Astrocyte of the cerebellum (primary cell): ENCODE measurements at regions not wholly inside any gene's neighbourhood (a gene's known extent, or its start where the extent isn't known, plus 50 kb on each side); places are given as distances from the start of the nearest gene placed in this dataset.

Experiments used
- DNase-seq: peaks from one replicate; pipeline ENCODE4 v3.0.0-alpha.2; 2011; ENCODE audit warnings: low read depth
- H3K4me3 ChIP-seq: 2 replicates; pipeline ENCODE4 v1.5.1; 2011; ENCODE audit warnings: mild to moderate bottlenecking, low read depth, low read length, moderate library complexity
- in situ Hi-C: cut with HindIII; loops from 2 replicates; pipeline ENCODE4 v1.10.0; 2017; ENCODE audit warnings: low sequenced_read_pairs
- TF ChIP-seq, protein P1 (sequence below): IDR thresholded peaks from 2 replicates; pipeline ENCODE4 v1.5.1; 2012; ENCODE audit warnings: low read length, low read depth, moderate library complexity, mild to moderate bottlenecking; ENCODE audit errors: missing control alignments

- DNase-seq, result no peak
- TF ChIP-seq, protein P1, sequence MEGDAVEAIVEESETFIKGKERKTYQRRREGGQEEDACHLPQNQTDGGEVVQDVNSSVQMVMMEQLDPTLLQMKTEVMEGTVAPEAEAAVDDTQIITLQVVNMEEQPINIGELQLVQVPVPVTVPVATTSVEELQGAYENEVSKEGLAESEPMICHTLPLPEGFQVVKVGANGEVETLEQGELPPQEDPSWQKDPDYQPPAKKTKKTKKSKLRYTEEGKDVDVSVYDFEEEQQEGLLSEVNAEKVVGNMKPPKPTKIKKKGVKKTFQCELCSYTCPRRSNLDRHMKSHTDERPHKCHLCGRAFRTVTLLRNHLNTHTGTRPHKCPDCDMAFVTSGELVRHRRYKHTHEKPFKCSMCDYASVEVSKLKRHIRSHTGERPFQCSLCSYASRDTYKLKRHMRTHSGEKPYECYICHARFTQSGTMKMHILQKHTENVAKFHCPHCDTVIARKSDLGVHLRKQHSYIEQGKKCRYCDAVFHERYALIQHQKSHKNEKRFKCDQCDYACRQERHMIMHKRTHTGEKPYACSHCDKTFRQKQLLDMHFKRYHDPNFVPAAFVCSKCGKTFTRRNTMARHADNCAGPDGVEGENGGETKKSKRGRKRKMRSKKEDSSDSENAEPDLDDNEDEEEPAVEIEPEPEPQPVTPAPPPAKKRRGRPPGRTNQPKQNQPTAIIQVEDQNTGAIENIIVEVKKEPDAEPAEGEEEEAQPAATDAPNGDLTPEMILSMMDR, result no peak
- no peak overlapping the region for H3K4me3 ChIP-seq
- in situ Hi-C loops, result loop anchor here (25.0 kb wide), 1 partner anchor 313 kb away; no protein-coding TSS in a partner anchor
These were observed 122.4 kb upstream of the ZNF236 start for GRCh38 chr18:76699923-76700322.

DNA sequence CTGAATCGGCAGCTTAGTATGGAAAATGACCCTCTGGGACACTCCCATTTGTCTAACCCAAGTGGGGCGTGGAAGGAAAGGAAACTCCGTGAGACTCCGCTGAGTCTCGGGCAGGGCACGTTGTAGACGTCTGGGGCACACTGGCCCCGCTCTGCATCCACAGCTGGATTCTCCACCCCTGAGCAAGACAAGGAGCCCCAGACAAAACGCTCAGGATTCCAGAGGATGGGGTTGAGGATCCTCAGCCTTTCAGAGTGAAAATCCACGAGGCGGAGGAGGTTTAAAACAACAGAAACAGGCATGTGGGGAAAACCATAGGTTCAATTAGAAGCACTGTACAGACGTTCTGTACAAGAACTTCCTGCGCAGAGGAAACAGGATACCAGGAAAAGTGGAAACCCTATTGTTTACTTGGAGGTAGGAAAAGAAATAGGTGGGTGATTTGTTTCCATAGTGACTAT lies 124.9 kb upstream of the ZNF236 start:
- peak overlapping the region; percentile 21 for H3K4me3 ChIP-seq
- in situ Hi-C loops, result loop anchor here (25.0 kb wide), 1 partner anchor 310 kb away; no protein-coding TSS in a partner anchor
- DNase-seq, result no peak

GRCh38 chr18:76691800-76692199 lies 130.6 kb upstream of the ZNF236 start:
- TF ChIP-seq, protein P1, result no peak
- in situ Hi-C loops, result loop anchor here (25.0 kb wide), 1 partner anchor 304 kb away; no protein-coding TSS in a partner anchor

More for the DNA sequence above, 124.9 kb upstream of the ZNF236 start:
- TF ChIP-seq, protein P1, result no peak

DNA sequence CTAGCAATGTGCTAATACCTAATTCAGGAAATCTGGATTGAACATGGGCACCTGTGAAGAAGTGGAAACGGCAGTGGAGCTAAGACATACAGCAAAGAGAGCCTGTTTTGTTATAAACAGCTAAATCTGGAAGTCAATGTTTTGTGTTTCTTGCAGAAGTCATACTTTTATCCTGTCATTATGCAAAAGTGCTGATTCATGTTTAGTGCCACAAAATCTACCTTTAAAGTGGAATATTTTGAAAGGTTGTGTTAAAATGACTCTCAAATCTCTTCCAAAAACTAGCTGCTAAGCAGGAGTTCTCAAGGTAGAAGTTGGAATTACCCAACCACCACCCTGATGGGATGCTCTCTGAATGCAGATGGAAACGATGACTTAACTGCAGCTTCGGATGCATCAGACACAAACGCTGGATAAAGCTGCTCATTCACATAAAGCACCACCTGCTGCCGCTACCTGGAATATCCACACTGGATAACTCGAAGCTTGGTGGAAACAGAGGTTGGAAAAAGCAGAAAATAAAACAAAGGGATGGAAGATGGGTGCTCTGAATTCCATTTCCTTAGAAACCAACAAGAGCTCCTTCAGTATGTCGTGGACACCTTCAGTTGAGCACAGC lies 132.6 kb upstream of the ZNF236 start:
- in situ Hi-C loops, result loop anchor here (25.0 kb wide), 1 partner anchor 302 kb away; no protein-coding TSS in a partner anchor
- no peak for DNase-seq
- no peak overlapping the region for H3K4me3 ChIP-seq
- TF ChIP-seq, protein P1, result no peak

More at GRCh38 chr18:76691800-76692199, 130.6 kb upstream of the ZNF236 start:
- no peak for DNase-seq
- no peak overlapping the region for H3K4me3 ChIP-seq

DNA sequence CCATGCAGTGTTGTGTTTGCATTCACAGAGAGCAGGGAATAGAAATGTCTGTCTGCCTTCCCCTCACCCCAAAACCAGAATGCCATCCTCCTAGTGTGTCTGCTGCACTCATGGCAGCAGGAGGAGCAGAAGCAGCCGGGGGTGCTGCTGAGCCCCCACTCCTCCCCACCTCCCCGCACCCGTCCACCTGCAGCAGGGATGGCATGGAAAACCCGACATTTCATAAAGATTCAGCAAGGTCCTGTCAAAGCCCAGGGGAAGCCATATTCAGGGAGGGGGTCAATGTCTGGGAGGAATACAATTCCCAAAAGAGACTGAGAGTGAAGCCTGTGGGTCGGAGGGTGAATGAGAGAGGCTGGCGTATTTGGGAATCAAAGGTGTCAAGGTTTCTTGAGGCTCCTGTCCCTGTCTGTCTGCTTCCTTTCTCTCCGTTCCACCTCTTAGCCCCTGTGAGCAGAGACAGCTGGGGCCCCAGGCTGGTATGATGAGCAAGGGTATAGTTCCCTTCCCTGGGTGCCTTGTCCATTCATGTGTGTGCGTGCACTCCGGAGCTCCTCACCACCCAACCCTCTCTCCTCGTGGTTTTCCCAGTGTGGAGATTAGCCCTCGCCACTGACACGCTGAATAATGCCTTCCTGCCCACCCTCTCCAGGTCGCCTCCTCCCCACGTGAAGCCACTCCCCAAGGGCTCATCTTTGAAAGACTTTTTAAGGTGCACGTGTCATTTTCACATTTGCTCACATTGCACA lies 133.5 kb upstream of the ZNF236 start:
- DNase-seq, result no peak
- H3K4me3 ChIP-seq, result no peak overlapping the region
- in situ Hi-C loops, result loop anchor here (25.0 kb wide), 1 partner anchor 302 kb away; no protein-coding TSS in a partner anchor
- TF ChIP-seq, protein P1, result no peak

- in situ Hi-C loops, result loop anchor here (25.0 kb wide), 1 partner anchor 300 kb away; no protein-coding TSS in a partner anchor
- peak; percentile 27 for DNase-seq
- no peak overlapping the region for H3K4me3 ChIP-seq
- TF ChIP-seq, protein P1, result no peak
These were observed 134.9 kb upstream of the ZNF236 start for GRCh38 chr18:76687304-76687962.
